PFSK-1 (cell line): ENCODE measurements at regions not wholly inside any gene's neighbourhood (a gene's known extent, or its start where the extent isn't known, plus 50 kb on each side); places are given as distances from the start of the nearest gene placed in this dataset.

Experiments used
- POLR2AphosphoS5 ChIP-seq: IDR thresholded peaks from 2 replicates; pipeline ENCODE4 v1.6.1; 2012; ENCODE audit warnings: low read depth, mild to moderate bottlenecking, control low read depth, low read length, moderate library complexity
- TAF1 ChIP-seq: IDR thresholded peaks from 2 replicates; pipeline ENCODE4 v1.6.1; 2012; ENCODE audit warnings: low read length, control low read depth, borderline replicate concordance; ENCODE audit not compliant: insufficient read depth
- TF ChIP-seq, protein P1 (sequence below), 2 experiments: IDR thresholded peaks; 2 replicates each; pipeline versions ENCODE4 v1.6.1 to v1.8.0; 2011 to 2012; ENCODE audit warnings: low read depth in 2 of 2, low read length in 2 of 2, control low read depth in 1 of 2, inconsistent platforms in 1 of 2, mild to moderate bottlenecking in 1 of 2, moderate library complexity in 1 of 2; ENCODE audit not compliant: insufficient read depth in 1 of 2

DNA sequence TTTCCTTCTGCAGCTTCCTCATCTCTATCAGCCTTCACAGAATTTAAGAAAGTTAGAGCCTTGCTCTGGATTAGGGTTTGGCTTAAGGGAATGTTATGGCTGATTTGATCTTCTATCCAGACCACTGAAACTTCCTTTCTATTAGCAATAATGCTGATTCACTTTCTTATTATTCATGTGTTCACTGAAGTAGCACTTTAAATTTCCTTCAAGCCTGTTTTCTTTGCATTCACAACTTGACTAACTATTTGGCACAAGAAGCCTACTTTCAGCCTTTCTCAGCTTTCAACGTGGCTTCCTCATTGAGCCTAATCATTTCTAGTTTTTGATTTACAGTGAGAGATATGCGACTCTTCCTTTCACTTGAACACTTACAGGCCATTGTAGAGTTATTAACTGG, 528.5 kb downstream of the PLPP3 start:
- no peak for TF ChIP-seq POLR2AphosphoS5
- TF ChIP-seq TAF1 = no peak
- TF ChIP-seq, protein P1, sequence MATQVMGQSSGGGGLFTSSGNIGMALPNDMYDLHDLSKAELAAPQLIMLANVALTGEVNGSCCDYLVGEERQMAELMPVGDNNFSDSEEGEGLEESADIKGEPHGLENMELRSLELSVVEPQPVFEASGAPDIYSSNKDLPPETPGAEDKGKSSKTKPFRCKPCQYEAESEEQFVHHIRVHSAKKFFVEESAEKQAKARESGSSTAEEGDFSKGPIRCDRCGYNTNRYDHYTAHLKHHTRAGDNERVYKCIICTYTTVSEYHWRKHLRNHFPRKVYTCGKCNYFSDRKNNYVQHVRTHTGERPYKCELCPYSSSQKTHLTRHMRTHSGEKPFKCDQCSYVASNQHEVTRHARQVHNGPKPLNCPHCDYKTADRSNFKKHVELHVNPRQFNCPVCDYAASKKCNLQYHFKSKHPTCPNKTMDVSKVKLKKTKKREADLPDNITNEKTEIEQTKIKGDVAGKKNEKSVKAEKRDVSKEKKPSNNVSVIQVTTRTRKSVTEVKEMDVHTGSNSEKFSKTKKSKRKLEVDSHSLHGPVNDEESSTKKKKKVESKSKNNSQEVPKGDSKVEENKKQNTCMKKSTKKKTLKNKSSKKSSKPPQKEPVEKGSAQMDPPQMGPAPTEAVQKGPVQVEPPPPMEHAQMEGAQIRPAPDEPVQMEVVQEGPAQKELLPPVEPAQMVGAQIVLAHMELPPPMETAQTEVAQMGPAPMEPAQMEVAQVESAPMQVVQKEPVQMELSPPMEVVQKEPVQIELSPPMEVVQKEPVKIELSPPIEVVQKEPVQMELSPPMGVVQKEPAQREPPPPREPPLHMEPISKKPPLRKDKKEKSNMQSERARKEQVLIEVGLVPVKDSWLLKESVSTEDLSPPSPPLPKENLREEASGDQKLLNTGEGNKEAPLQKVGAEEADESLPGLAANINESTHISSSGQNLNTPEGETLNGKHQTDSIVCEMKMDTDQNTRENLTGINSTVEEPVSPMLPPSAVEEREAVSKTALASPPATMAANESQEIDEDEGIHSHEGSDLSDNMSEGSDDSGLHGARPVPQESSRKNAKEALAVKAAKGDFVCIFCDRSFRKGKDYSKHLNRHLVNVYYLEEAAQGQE (IDR thresholded peaks at IDR 0.05; ENCODE audit: insufficient read depth in 1 of 2, low read depth in 2 of 2, low read length in 2 of 2) = no peak
